ENCODE measurements at regions not wholly inside any gene's neighbourhood (a gene's known extent, or its start where the extent isn't known, plus 50 kb on each side); places are given as distances from the start of the nearest gene placed in this dataset.
"Not testable (repeated sequence)": the region's sequence is repeated elsewhere in the genome, so short reads cannot be mapped to it uniquely, and the experiment has no call there.

DNA sequence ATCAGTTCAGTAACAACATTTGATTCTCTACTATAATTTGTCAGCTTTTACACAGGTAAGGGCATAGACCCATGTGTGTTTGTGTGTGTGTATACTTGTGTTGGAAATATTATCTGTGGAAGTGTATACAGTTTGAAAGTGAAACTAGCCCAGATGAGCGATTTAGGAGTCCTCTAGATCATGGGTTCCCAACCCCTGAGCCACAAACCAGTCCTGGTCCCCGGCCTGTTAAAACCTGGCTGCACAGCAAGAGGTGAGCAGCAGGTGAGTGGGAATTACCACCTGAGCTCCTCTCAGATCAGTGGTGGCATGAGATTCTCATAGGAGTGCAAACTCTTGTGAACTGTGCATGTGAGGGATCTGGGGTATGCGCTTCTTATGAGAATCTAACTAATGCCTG lies 1221.5 kb upstream of the SORCS1 start:
- DNase-seq: no peak

DNA sequence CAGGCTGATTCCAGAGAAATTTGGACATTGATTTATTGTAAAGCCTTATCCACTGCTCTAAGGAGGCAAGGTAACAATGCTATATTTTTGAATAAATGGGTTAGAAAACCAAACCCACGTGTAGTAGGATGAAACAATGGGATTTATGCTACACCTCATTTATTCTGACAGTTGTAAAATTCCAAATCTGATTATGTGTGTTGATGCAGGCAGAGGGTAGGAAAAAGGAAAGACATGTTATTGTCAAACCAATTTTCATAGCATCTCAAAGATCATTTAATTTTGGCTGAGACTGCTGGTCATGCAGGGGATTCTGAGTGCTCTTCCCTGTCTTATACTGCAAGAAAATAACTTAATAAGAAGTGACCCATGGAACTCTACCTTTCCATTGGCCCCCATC lies 1219.9 kb upstream of the SORCS1 start:
- no peak for DNase-seq

- no peak for DNase-seq
These were observed 1214.3 kb upstream of the SORCS1 start for GRCh38 chr10:108378779-108379178.

DNA sequence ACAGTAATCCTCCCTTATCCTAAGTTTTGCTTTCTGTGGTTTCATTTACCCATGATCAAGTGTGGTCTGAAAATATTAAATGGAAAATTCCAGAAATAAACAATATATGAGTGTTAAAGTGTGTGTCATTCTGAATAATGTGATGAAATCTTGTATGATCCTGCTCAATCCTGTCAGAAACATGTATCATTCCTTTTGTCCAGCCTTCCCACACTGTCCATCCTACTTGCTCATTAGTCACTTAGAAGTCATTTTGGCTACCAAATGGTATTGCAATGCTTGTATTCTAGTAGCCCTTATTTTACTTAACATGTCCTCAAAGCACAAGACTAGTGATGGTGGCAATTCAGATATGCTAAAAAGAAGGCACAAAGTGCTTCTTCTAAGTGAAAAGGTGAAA lies 1211.2 kb upstream of the SORCS1 start:
- DNase-seq: no peak

GRCh38 chr10:108374991-108375390 lies 1210.5 kb upstream of the SORCS1 start:
- no peak for DNase-seq

- no peak for DNase-seq
These were observed 1201.0 kb upstream of the SORCS1 start for GRCh38 chr10:108365541-108365940.

DNA sequence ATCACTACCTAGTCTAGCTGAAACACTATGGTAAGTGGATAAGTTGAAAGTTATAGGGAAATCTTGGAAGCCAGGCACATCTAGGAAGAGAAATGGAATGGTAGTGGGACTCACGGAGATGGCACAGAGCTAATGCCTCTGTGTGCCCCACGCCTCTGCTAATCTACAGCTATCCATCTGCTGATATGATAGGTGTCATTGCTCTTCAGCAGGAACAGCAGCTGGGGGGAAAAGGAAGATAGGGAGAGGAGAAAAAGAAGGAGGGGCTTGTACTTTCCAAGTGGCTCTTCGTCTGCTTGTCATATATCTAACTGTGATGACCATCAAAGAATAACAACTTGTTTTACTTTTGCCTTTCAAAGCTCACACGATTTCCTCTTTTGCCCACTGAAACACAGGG lies 1199.1 kb upstream of the SORCS1 start:
- DNase-seq: no peak

DNA sequence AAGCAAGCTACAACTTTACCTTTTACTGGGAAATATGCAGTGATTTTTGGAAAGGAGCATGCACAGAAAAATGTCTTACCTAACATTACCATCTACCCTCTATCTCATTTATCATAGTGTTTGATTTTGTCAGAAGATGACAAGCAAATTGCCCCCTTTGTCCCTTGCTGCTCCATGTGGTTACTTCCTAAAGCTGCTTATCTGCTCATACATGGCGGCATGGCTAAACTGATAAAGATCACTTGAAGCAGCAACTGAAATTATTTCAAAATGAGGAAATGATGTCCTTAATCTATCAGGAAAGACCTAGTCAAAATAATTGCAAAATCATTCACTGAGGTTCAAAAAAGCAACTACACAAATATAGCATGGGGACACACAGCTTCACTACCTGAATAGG lies 1198.5 kb upstream of the SORCS1 start:
- no peak for DNase-seq

- no peak for DNase-seq
These were observed 1197.8 kb upstream of the SORCS1 start for GRCh38 chr10:108362296-108362695.

DNA sequence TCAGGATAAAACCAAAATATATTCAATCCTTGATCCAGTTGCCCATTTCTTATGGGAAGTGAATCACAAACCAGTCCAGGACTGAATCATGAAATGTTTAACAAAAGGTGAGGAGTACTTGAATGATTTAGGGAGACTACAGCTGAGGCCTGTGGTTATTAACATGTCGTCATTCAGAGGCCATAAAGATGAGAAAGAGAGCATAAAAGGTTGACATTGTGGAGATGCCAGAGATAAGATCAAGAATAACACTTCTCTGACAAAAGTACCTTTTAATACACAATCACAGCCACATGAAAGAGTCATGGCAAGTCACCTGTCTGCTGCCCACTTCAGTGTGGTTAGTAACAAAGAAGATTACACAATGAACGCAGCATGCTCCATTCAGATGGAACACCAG lies 1195.7 kb upstream of the SORCS1 start:
- no peak for DNase-seq

GRCh38 chr10:108358912-108359311 lies 1194.4 kb upstream of the SORCS1 start:
- peak; percentile 36 to 71 for DNase-seq

DNA sequence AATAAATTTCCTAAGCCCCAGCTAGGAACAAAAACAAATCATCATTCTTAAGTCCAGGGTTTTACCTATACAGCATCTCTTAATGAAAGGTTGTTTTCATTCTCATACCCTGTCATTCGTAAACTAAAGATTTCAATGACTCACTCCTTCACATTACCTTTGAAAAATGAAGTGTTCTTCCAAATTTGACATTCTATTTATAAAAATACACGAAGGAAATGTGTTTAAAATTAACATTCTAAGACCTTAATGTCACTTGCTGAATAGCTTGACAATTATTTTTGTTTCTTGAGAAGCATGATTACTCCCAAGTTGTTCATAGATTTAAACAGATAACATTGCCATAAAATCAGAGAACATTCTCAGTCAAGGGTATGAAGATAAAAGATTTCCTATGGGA lies 1188.3 kb upstream of the SORCS1 start:
- DNase-seq: no peak

- DNase-seq: no peak
These were observed 1183.7 kb upstream of the SORCS1 start for GRCh38 chr10:108348215-108348614.

- no peak for DNase-seq
These were observed 1181.6 kb upstream of the SORCS1 start for GRCh38 chr10:108346066-108346465.

GRCh38 chr10:108338146-108338545 lies 1173.6 kb upstream of the SORCS1 start:
- no peak for DNase-seq

- DNase-seq: no peak
These were observed 1172.3 kb upstream of the SORCS1 start for GRCh38 chr10:108336836-108337235.

GRCh38 chr10:108327706-108328105 lies 1163.2 kb upstream of the SORCS1 start:
- DNase-seq: no peak

- no peak for DNase-seq
These were observed 1158.8 kb upstream of the SORCS1 start for GRCh38 chr10:108323274-108323798.

GRCh38 chr10:108319434-108320222 lies 1155.1 kb upstream of the SORCS1 start:
- no peak for DNase-seq

- not testable (repeated sequence) for DNase-seq
These were observed 1151.1 kb upstream of the SORCS1 start for GRCh38 chr10:108315636-108316035.

- DNase-seq: no peak
These were observed 1143.4 kb upstream of the SORCS1 start for GRCh38 chr10:108307925-108308312.

- DNase-seq: no peak
These were observed 1142.9 kb upstream of the SORCS1 start for GRCh38 chr10:108307250-108307924.

- DNase-seq: no peak
These were observed 1138.6 kb upstream of the SORCS1 start for GRCh38 chr10:108303149-108303548.

GRCh38 chr10:108301002-108301401 lies 1136.5 kb upstream of the SORCS1 start:
- DNase-seq: no peak
